NCI-H345 treated with DMSO at 0.1 percent for 48 hours (cell line): ENCODE measurements at regions not wholly inside any gene's neighbourhood (a gene's known extent, or its start where the extent isn't known, plus 50 kb on each side); places are given as distances from the start of the nearest gene placed in this dataset.

ENCODE experiments used
- DNase-seq: peaks from one replicate; lab custom pipeline; 2025; ENCODE audit not compliant: unreplicated experiment; lab: John Stamatoyannopoulos, UW

GRCh38 chr5:103433211-103433610 lies 129.4 kb downstream of the NUDT12 start:
- no peak for DNase-seq

GRCh38 chr5:103428923-103429322 lies 133.7 kb downstream of the NUDT12 start:
- DNase-seq: no peak

GRCh38 chr5:103428411-103428871 lies 134.1 kb downstream of the NUDT12 start:
- no peak for DNase-seq

DNA sequence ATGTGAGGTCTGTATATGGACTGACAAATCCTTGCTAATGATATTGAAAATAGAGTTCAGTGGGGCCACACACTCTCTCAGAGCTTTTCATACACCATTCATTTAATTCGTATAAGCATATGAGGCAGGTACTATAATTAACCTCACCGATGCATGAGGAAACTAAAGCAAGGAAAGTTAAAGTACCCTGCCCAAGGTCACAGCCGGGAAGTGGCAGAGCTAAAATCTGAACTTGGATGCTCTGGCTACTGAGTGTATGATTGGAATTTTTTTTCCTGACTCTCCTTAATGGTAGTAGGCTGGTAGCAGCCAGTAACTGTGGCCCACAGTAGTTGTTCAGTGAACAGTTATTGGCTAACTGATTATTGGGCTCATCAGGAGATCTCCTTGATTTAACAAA lies 135.3 kb downstream of the NUDT12 start:
- DNase-seq: no peak

- no peak for DNase-seq
These were observed 136.7 kb downstream of the NUDT12 start for GRCh38 chr5:103425686-103426454.

GRCh38 chr5:103424453-103425205 lies 138.0 kb downstream of the NUDT12 start:
- no peak for DNase-seq

GRCh38 chr5:103424026-103424425 lies 138.6 kb downstream of the NUDT12 start:
- no peak for DNase-seq

GRCh38 chr5:103422756-103423155 lies 139.8 kb downstream of the NUDT12 start:
- DNase-seq: no peak

DNA sequence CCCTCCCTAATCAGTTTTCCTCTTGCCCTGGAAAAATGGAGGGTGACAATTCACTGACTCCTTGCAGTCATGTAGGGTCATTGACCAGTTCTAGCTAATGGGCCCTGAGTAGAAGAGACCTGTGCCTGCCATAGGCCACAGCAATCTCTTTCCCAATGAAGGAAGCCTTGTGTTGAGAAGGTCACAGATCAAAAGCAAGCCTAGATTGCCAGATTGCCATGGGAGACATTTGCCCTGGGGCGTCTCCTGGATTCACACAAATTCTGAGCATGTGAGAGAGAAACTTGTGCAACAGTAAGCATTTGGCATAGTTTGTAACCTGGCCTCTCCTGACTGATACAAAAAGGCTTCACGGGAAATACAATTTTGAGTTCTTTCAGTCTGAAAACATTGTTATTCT lies 148.0 kb downstream of the NUDT12 start:
- DNase-seq: no peak

GRCh38 chr5:103411711-103412110 lies 150.9 kb downstream of the NUDT12 start:
- no peak for DNase-seq

- no peak for DNase-seq
These were observed 151.6 kb downstream of the MACIR start for GRCh38 chr5:103410172-103410571.

DNA sequence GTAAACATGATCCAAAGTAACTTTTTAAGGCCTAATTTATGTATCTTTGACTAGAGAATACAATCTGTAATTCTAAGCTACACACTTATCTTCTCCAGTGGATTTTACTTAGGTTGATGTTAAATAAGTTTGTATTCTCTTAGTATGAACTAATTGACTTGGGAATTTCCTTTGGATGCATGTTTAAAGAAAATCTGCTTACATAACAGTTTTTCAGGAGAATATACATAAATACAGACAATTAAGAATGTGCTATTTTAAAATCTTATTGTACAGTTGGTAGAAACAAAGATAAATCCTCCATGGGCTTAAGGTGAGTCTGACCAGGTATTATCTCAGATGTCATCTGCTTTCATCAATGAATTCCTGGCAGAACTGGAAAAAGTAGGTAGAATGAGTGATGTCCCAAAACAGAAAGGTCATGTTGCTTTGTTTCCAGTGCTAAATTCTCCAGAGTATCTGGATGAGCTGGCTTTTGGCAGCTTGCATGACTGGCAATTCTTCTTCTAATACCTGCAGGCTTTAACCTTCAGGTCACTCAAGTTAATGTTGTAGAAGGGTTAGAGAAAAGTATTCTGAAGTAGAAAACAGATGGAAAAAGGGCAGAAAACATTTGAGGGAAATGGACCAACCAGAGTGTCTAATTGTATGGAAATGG lies 150.6 kb downstream of the MACIR start:
- no peak for DNase-seq

GRCh38 chr5:103408408-103408807 lies 149.8 kb downstream of the MACIR start:
- no peak for DNase-seq

DNA sequence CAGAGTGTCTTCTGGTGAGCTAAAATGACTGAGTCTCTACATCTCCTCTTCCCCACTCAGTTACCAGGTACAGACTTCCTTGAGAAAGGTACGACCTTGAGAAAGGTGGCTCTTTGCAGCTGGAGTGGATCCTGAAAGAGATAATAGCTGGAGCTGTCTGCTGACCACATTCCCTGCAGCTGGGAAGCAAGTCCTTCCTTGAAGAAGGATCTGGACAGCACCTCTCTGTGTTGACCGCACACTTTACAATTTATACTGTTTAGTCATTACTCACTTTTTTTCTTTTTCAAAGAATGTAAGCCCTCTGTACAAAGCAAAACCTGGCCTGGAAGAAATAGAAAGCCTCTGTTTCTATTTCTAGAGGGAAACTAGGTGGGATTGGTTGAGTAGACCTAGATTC lies 148.8 kb downstream of the MACIR start:
- DNase-seq: no peak

- no peak for DNase-seq
These were observed 145.9 kb downstream of the MACIR start for GRCh38 chr5:103404483-103404882.

DNA sequence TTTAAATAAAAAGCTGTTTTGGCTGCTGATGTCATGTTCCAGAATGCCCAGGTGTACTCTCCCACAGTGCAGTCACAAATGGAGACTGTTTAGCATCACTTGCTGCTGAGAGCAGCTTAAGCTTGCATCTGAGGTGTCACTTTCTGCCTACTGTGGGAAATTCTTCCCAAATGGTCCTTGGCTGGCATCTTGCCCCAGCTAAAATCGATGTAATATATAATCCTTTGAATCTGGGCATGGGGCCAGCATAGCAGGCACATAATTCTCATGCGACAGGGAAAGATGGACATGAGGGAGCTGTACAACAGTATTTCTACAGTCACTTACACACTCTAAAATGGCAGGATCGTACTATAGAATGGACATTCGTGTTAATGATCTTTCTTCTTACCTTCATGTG lies 144.3 kb downstream of the MACIR start:
- DNase-seq: peak; percentile 4

- no peak for DNase-seq
These were observed 139.4 kb downstream of the MACIR start for GRCh38 chr5:103397739-103398581.

DNA sequence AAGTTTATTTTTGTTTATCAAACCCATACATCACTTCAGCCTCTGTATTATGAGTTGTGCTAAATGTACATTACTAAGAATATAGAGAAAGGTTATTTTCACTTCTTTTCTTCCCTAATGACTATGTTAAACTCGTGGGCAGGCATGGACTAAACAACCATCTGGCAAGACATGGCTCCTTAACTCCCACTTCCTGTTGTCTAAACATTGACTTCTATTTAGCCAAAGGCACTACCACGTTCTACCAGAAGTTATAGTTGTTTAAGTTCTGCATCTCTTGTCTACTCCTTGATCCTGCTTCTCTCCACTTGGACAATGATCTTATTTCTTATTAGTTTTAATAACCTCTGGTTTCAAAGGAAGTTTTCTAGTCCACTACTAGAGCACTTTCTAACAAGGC lies 136.1 kb downstream of the MACIR start:
- DNase-seq: no peak

DNA sequence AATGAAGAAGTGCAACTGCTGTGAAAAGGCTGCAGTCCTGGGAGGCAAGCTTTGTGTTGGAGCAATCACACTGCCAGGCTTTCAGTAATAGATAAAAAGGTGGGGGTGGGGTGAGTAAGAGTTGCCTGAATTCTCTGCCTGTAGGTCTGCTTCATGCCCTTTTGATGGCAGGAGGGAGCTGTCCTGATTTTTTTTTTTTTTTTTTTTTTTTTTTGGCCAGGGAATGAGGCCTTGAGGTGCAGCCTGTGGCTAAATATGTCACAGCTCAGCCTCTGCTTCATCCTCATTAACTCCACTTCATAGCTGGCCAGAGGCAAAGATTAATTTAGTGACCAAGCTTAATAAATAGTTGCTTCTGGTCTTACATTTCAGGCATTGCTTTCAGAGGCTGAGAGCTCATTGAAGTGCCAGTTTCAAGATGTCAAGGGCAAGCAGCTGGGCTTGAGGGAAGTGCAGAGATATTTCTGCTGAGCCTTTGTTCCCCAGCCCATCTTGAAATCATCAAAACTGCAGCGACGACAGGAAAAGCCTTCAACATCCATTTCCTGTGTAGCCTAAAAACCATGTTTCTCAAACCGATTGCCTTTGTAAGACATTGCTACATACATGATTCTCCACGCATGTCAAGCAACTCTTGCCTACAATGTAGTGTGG lies 134.7 kb downstream of the MACIR start:
- DNase-seq: no peak

- no peak for DNase-seq
These were observed 133.1 kb downstream of the MACIR start for GRCh38 chr5:103391659-103392058.
